GM13976 (cell line): ENCODE measurements at regions not wholly inside any gene's neighbourhood (a gene's known extent, or its start where the extent isn't known, plus 50 kb on each side); places are given as distances from the start of the nearest gene placed in this dataset.

Experiments
- DNase-seq: peaks from one replicate; pipeline ENCODE4 v3.0.0; 2012; ENCODE audit warnings: low spot score
- CTCF ChIP-seq: IDR thresholded peaks from 2 replicates; pipeline ENCODE4 v1.5.1; 2012; ENCODE audit warnings: borderline replicate concordance, mild to moderate bottlenecking; ENCODE audit not compliant: insufficient read depth; ENCODE audit errors: extremely low read depth, missing control alignments, control extremely low read depth
- in situ Hi-C: fragments of 300-500 bp; cut with MboI; formaldehyde crosslinking; loops from one replicate; pipeline ENCODE4 v1.12.0; 2022; ENCODE audit warnings: low sequenced_read_pairs, mixed read lengths, inconsistent platforms; ENCODE audit not compliant: unreplicated experiment

GRCh38 chr14:53539489-53540126 is 386.5 kb upstream of the DDHD1 start:
- peak; percentile 31 for DNase-seq
- in situ Hi-C loops: loop anchor here (10.0 to 25.0 kb wide), 2 partner anchors 635 to 798 kb away; no protein-coding TSS in a partner anchor
- peak; percentile 74 for TF ChIP-seq CTCF

GRCh38 chr14:53538316-53538881 is 385.3 kb upstream of the DDHD1 start:
- in situ Hi-C loops: loop anchor here (10.0 to 25.0 kb wide), 2 partner anchors 636 to 799 kb away; no protein-coding TSS in a partner anchor
- no peak for TF ChIP-seq CTCF
- no peak for DNase-seq

GRCh38 chr14:53537422-53538315 is 384.5 kb upstream of the DDHD1 start:
- DNase-seq: no peak
- in situ Hi-C loops: loop anchor here (10.0 to 25.0 kb wide), 2 partner anchors 637 to 800 kb away; no protein-coding TSS in a partner anchor
- no peak for TF ChIP-seq CTCF

GRCh38 chr14:53536446-53536845 is 383.3 kb upstream of the DDHD1 start:
- in situ Hi-C loops: loop anchor here (10.0 to 25.0 kb wide), 2 partner anchors 638 to 801 kb away; no protein-coding TSS in a partner anchor
- no peak for TF ChIP-seq CTCF
- no peak for DNase-seq

GRCh38 chr14:53534841-53535240 is 381.7 kb upstream of the DDHD1 start:
- DNase-seq: no peak
- in situ Hi-C loops: loop anchor here (10.0 to 25.0 kb wide), 2 partner anchors 640 to 802 kb away; no protein-coding TSS in a partner anchor
- TF ChIP-seq CTCF: no peak

- in situ Hi-C loops: loop anchor here (10.0 to 25.0 kb wide), 2 partner anchors 641 to 804 kb away; no protein-coding TSS in a partner anchor
- no peak for TF ChIP-seq CTCF
- DNase-seq: no peak
Measured at GRCh38 chr14:53533384-53533970, 380.4 kb upstream of the DDHD1 start.
